Lower leg skin (tissue), 4 donors: ENCODE measurements at regions not wholly inside any gene's neighbourhood (a gene's known extent, or its start where the extent isn't known, plus 50 kb on each side); places are given as distances from the start of the nearest gene placed in this dataset.

ENCODE experiments used
- DNase-seq, 2 donors: peaks; one replicate each; pipeline ENCODE4 v3.0.0-alpha.2; 2019; ENCODE audit warnings: low spot score in 2 of 2
- H3K4me3 ChIP-seq: fragments of 200-600 bp; sonication (generic); 2 replicates; pipeline ENCODE4 v1.5.1; 2017; ENCODE audit warnings: mild to moderate bottlenecking, low read depth; ENCODE audit not compliant: poor library complexity, severe bottlenecking
- POLR2A ChIP-seq, 2 donors: fragments of 450-650 bp; IDR thresholded peaks; one replicate each; pipeline ENCODE4 v1.6.1; 2016 to 2017; ENCODE audit warnings: antibody characterized with exemption in 2 of 2, mild to moderate bottlenecking in 1 of 2, moderate library complexity in 1 of 2
- WGBS, 2 donors: methylation state at CpG; one replicate each; pipeline ENCODE4 v1.1.5; 2018; 5-methylcytosine and 5-hydroxymethylcytosine counted together
- intact Hi-C: fragments of 100-400 bp; cut with DNase I; formaldehyde crosslinking; loops from one replicate; pipeline ENCODE4 v1.15.0; 2023; ENCODE audit warnings: low total_unique reads
- TF ChIP-seq, protein P1 (sequence below), 3 donors: fragments of 450-650 bp; IDR thresholded peaks; one replicate each; pipeline ENCODE4 v1.5.1; 2016; ENCODE audit warnings: antibody characterized with exemption in 3 of 3, mild to moderate bottlenecking in 3 of 3, moderate library complexity in 2 of 3

DNA sequence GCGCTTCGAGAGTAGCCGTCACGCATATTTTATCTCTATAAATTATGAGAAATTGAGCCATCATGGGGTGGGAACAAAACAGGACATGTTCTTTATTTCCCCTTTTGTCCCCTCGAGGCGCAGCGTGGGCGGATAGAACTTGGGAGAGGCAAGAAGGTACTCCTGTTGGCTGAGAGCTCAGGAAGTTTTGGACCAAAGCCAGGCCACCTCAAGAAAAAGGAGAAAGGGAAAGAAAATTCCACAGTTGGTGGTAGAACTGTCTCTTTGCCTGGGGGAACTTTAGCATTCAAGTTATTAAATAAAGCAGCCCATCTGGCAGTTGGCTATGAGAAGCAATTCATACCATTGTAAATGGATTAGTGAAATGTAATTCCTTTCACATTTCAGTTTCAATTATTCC is 76.4 kb upstream of the DSCAM start:
- WGBS, 2 donors, result 20 to 30% methylated on average over 8 of the region's 8 CpGs
- H3K4me3 ChIP-seq, result no peak overlapping the region
- TF ChIP-seq, protein P1, sequence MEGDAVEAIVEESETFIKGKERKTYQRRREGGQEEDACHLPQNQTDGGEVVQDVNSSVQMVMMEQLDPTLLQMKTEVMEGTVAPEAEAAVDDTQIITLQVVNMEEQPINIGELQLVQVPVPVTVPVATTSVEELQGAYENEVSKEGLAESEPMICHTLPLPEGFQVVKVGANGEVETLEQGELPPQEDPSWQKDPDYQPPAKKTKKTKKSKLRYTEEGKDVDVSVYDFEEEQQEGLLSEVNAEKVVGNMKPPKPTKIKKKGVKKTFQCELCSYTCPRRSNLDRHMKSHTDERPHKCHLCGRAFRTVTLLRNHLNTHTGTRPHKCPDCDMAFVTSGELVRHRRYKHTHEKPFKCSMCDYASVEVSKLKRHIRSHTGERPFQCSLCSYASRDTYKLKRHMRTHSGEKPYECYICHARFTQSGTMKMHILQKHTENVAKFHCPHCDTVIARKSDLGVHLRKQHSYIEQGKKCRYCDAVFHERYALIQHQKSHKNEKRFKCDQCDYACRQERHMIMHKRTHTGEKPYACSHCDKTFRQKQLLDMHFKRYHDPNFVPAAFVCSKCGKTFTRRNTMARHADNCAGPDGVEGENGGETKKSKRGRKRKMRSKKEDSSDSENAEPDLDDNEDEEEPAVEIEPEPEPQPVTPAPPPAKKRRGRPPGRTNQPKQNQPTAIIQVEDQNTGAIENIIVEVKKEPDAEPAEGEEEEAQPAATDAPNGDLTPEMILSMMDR (IDR thresholded peaks at IDR 0.05), result no peak
- TF ChIP-seq POLR2A (IDR thresholded peaks at IDR 0.05), result no peak
- DNase-seq, result no peak
- intact Hi-C loops, result no loop called here

DNA sequence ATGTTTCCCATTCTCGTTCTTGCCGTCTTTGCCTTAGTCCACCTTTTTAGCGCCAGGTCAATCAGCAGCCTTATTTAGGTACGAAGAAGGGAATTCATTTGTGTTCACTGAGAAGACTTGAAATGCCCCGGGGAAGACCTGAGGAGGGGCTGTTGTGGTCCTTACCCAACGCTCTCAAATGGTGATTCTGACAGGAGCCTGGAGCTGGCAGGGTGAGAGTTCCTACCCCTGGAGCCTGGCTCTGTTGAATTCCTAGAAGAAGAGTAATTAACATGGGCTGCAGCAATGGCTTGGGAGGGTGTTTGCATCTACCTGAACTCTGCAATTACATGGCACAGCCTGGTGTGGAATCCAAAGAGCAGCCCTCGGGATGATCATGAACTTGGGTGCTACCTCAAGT is 76.9 kb upstream of the DSCAM start:
- intact Hi-C loops, result no loop called here
- H3K4me3 ChIP-seq, result no peak overlapping the region
- no peak for DNase-seq
- WGBS, 2 donors, result 34 to 47% methylated on average over 7 of the region's 7 CpGs
- no peak for TF ChIP-seq POLR2A (IDR thresholded peaks at IDR 0.05)
- TF ChIP-seq, protein P1 (IDR thresholded peaks at IDR 0.05), result no peak

DNA sequence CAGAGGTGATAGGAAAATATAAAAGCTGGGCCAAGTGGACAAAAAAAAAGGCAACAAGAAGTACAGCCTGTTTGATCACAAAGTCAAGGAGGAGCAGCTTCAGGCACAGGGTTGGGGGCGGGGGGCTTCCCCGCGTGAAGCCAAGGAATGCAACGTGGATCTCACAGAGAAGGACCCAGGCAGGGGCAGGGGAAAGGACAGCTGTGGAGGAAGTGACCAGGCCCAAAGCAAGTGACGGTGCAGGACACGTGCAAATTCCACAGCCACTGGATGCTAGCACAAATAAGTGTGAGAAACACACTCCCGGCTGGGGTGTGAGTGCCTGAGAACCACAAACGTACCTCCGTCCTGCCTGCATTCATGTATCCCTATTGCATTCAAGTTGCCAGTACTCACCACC is 77.7 kb upstream of the DSCAM start:
- DNase-seq, result no peak
- no peak overlapping the region for H3K4me3 ChIP-seq
- TF ChIP-seq, protein P1 (IDR thresholded peaks at IDR 0.05), result no peak
- no peak for TF ChIP-seq POLR2A (IDR thresholded peaks at IDR 0.05)
- intact Hi-C loops, result no loop called here
- WGBS, 2 donors, result 57 to 58% methylated on average over 9 of the region's 9 CpGs

DNA sequence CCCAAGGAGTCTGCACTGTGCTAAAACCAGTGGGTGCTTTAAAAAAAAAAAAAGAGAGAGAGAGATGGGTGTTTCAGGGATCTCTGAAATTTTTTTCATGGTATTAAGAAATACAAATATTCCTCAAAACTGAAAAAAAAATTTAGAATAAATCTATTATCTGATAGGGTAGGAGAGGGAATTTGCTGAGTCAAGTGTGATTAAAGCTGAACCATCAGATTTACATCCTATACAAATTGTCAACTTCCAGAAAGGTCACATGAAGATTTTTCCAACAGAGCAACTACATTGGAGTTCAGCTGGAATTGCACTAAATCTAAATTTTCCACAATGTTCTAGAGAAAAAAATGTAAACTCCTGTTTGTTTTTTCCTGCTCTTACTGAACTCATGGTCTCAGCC is 79.3 kb upstream of the DSCAM start:
- intact Hi-C loops, result no loop called here
- H3K4me3 ChIP-seq, result no peak overlapping the region
- DNase-seq, result no peak
- TF ChIP-seq POLR2A (IDR thresholded peaks at IDR 0.05), result no peak
- TF ChIP-seq, protein P1 (IDR thresholded peaks at IDR 0.05), result no peak

GRCh38 chr21:40929833-40930232 is 82.9 kb upstream of the DSCAM start:
- intact Hi-C loops, result no loop called here
- no peak for DNase-seq
- no peak overlapping the region for H3K4me3 ChIP-seq
- 93 to 98% methylated on average over 2 of the region's 2 CpGs for WGBS, 2 donors
- TF ChIP-seq, protein P1 (IDR thresholded peaks at IDR 0.05), result no peak
- no peak for TF ChIP-seq POLR2A (IDR thresholded peaks at IDR 0.05)

- TF ChIP-seq, protein P1 (IDR thresholded peaks at IDR 0.05), result no peak
- no peak for TF ChIP-seq POLR2A (IDR thresholded peaks at IDR 0.05)
- WGBS, 2 donors, result 41 to 62% methylated on average over 3 of the region's 3 CpGs
- H3K4me3 ChIP-seq, result no peak overlapping the region
- intact Hi-C loops, result no loop called here
- no peak for DNase-seq
These were observed 84.2 kb upstream of the DSCAM start for GRCh38 chr21:40931197-40931596.
